SK-N-SH (cell line): ENCODE measurements at regions not wholly inside any gene's neighbourhood (a gene's known extent, or its start where the extent isn't known, plus 50 kb on each side); places are given as distances from the start of the nearest gene placed in this dataset.

Experiments
- CTCF ChIA-PET: fragments of 300-600, 350-600 bp; formaldehyde crosslinking; extraction: SDS; loops from one replicate; lab custom pipeline; 2021; lab: Yijun Ruan, JAX
- POLR2A ChIA-PET: fragments of 350-600 bp; sonication (Branson Sonifier 250); formaldehyde crosslinking; extraction: SDS; loops from one replicate; lab custom pipeline; 2020; ENCODE audit warnings: antibody characterized with exemption, inconsistent platforms; lab: Yijun Ruan, JAX
- DNase-seq: peaks from one replicate; pipeline ENCODE4 v3.0.0; 2012
- H2AFZ ChIP-seq: fragments of 200-600 bp; sonication (generic); 2 replicates; pipeline ENCODE4 v1.8.1; 2016; ENCODE audit warnings: antibody characterized with exemption, mild to moderate bottlenecking, low read depth
- H3F3A ChIP-seq: fragments of 200-600 bp; sonication (generic); replicated peaks from 2 replicates; pipeline ENCODE3; 2016; ENCODE audit warnings: antibody characterized with exemption, mild to moderate bottlenecking; ENCODE audit not compliant: insufficient read depth
- H3K27ac ChIP-seq, 2 experiments: fragments of 200-500 bp in 1 of 2; fragments of 200-600 bp in 1 of 2; sonication (Bioruptor generic) in 1 of 2; sonication (generic), shearing (Covaris generic) in 1 of 2; 2 replicates each; pipeline versions ENCODE4 v1.5.1 to v1.6.1; 2014 to 2016; ENCODE audit warnings: low read depth in 2 of 2, inconsistent platforms in 1 of 2, low read length in 1 of 2, mild to moderate bottlenecking in 1 of 2, mixed read lengths in 1 of 2
- H3K27me3 ChIP-seq: fragments of 200-600 bp; sonication (generic), shearing (Covaris generic); 2 replicates; pipeline ENCODE4 v1.6.1; 2016; ENCODE audit warnings: mixed run types; ENCODE audit not compliant: insufficient read depth
- H3K36me3 ChIP-seq, 2 experiments: fragments of 200-500 bp in 1 of 2; fragments of 200-600 bp in 1 of 2; sonication (Bioruptor generic) in 1 of 2; sonication (generic) in 1 of 2; replicated peaks in 1 of 2; 2 replicates each; pipeline versions ENCODE3 to v1.5.1; 2014 to 2016; ENCODE audit warnings: low read length in 1 of 2, mild to moderate bottlenecking in 1 of 2; ENCODE audit not compliant: insufficient read depth in 2 of 2, control insufficient read depth in 1 of 2
- H3K4me1 ChIP-seq, 2 experiments: fragments of 200-500 bp in 1 of 2; fragments of 200-600 bp in 1 of 2; sonication (Bioruptor generic) in 1 of 2; sonication (generic), shearing (Covaris generic) in 1 of 2; 2 replicates each; pipeline versions ENCODE4 v1.5.1 to v1.6.1; 2014 to 2016; ENCODE audit warnings: low read depth in 1 of 2, low read length in 1 of 2, mixed run types in 1 of 2; ENCODE audit not compliant: insufficient read depth in 2 of 2, control insufficient read depth in 1 of 2
- H3K4me2 ChIP-seq: fragments of 200-600 bp; sonication (generic), shearing (Covaris generic); 2 replicates; pipeline ENCODE4 v1.6.1; 2017; ENCODE audit warnings: mixed run types
- H3K4me3 ChIP-seq, 2 experiments: fragments of 200-500 bp in 1 of 2; fragments of 200-600 bp in 1 of 2; sonication (Bioruptor generic) in 1 of 2; sonication (generic), shearing (Covaris generic) in 1 of 2; 2 replicates each; pipeline versions ENCODE4 v1.5.1 to v1.8.1; 2014 to 2016; ENCODE audit warnings: low read depth in 2 of 2, inconsistent platforms in 1 of 2, low read length in 1 of 2, mild to moderate bottlenecking in 1 of 2, mixed read lengths in 1 of 2, moderate library complexity in 1 of 2
- H3K79me2 ChIP-seq: fragments of 200-600 bp; sonication (generic); 2 replicates; pipeline ENCODE4 v1.8.1; 2017; ENCODE audit warnings: mild to moderate bottlenecking; ENCODE audit not compliant: insufficient read depth
- H3K9ac ChIP-seq: fragments of 200-600 bp; sonication (generic); 2 replicates; pipeline ENCODE4 v1.6.1; 2017; ENCODE audit warnings: mixed run types
- H3K9me2 ChIP-seq: fragments of 200-600 bp; sonication (generic); 2 replicates; pipeline ENCODE4 v1.6.1; 2017; ENCODE audit warnings: mixed run types
- H3K9me3 ChIP-seq: fragments of 200-600 bp; sonication (generic); 2 replicates; pipeline ENCODE4 v1.6.1; 2017; ENCODE audit warnings: mixed run types, mild to moderate bottlenecking, moderate library complexity
- H4K20me1 ChIP-seq: fragments of 200-600 bp; sonication (generic); 2 replicates; pipeline ENCODE4 v1.6.1; 2017; ENCODE audit warnings: mild to moderate bottlenecking, mixed run types; ENCODE audit not compliant: insufficient read depth
- CHD2 ChIP-seq: fragments of 150-350 bp; IDR thresholded peaks from 2 replicates; pipeline ENCODE4 v1.6.1; 2018; ENCODE audit warnings: low read length; ENCODE audit not compliant: partially characterized antibody
- ELF1 ChIP-seq: IDR thresholded peaks from 2 replicates; pipeline ENCODE4 v1.4.0; 2012
- EP300 ChIP-seq, 2 experiments: IDR thresholded peaks; 2 replicates each; pipeline versions ENCODE4 v1.4.0 to v1.6.1; 2012; ENCODE audit warnings: borderline replicate concordance in 1 of 2, low read depth in 1 of 2, low read length in 1 of 2
- EZH2phosphoT487 ChIP-seq: fragments of 200-600 bp; sonication (generic); IDR thresholded peaks from 2 replicates; pipeline ENCODE4 v1.6.1; 2017; ENCODE audit warnings: low read depth, mixed run types, mild to moderate bottlenecking, antibody characterized with exemption, moderate library complexity, borderline replicate concordance
- FOSL2 ChIP-seq: IDR thresholded peaks from 2 replicates; pipeline ENCODE4 v1.4.0; 2012; ENCODE audit warnings: low read depth, mild to moderate bottlenecking, moderate library complexity, borderline replicate concordance
- FOXJ3 ChIP-seq: sonication (generic); formaldehyde crosslinking; IDR thresholded peaks from 2 replicates; pipeline ENCODE4 v1.5.1; 2020; ENCODE audit warnings: mild to moderate bottlenecking, missing genetic modification reagents
- FOXM1 ChIP-seq: IDR thresholded peaks from 2 replicates; pipeline ENCODE4 v1.4.0; 2012; ENCODE audit warnings: low read depth, mild to moderate bottlenecking
- GATA2 ChIP-seq: sonication (generic); formaldehyde crosslinking; IDR thresholded peaks from 2 replicates; pipeline ENCODE4 v1.5.0; 2020; ENCODE audit warnings: mild to moderate bottlenecking, missing genetic modification reagents
- IRF3 ChIP-seq: fragments of 150-350 bp; IDR thresholded peaks from 2 replicates; pipeline ENCODE4 v1.6.1; 2016; ENCODE audit warnings: mild to moderate bottlenecking, low read depth, low read length
- MXI1 ChIP-seq: IDR thresholded peaks from 2 replicates; pipeline ENCODE4 v1.6.1; 2012; ENCODE audit warnings: mild to moderate bottlenecking, low read depth, low read length, improper control_type of control experiment
- NRF1 ChIP-seq: IDR thresholded peaks from 2 replicates; pipeline ENCODE4 v1.6.1; 2012; ENCODE audit warnings: low read depth, mild to moderate bottlenecking, low read length
- PBX3 ChIP-seq: IDR thresholded peaks from 2 replicates; pipeline ENCODE4; 2012
- POLR2AphosphoS5 ChIP-seq: IDR thresholded peaks from 2 replicates; pipeline ENCODE4 v1.6.1; 2012; ENCODE audit warnings: low read depth, low read length
- RAD21 ChIP-seq: IDR thresholded peaks from 2 replicates; pipeline ENCODE4 v1.6.1; 2012; ENCODE audit warnings: mild to moderate bottlenecking, low read length
- RCOR1 ChIP-seq: fragments of 150-350 bp; IDR thresholded peaks from 2 replicates; pipeline ENCODE4 v1.6.1; 2017; ENCODE audit warnings: antibody characterized with exemption, low read length
- RFX5 ChIP-seq: IDR thresholded peaks from 2 replicates; pipeline ENCODE4 v1.6.1; 2012; ENCODE audit warnings: mild to moderate bottlenecking, improper control_type of control experiment, low read length
- RXRA ChIP-seq: IDR thresholded peaks from 2 replicates; pipeline ENCODE4 v1.4.0; 2012; ENCODE audit warnings: low read depth, mild to moderate bottlenecking, borderline replicate concordance
- TAF1 ChIP-seq: IDR thresholded peaks from 2 replicates; pipeline ENCODE4 v1.6.1; 2012; ENCODE audit warnings: low read depth, mild to moderate bottlenecking, low read length, moderate library complexity, borderline replicate concordance
- TEAD4 ChIP-seq: IDR thresholded peaks from 2 replicates; pipeline ENCODE4 v1.4.0; 2012; ENCODE audit warnings: mild to moderate bottlenecking, borderline replicate concordance; ENCODE audit not compliant: insufficient read depth
- USF2 ChIP-seq: fragments of 150-350 bp; IDR thresholded peaks from 2 replicates; pipeline ENCODE4 v1.6.1; 2017; ENCODE audit warnings: antibody characterized with exemption, low read length, low read depth, borderline replicate concordance
- YY1 ChIP-seq: IDR thresholded peaks from 2 replicates; pipeline ENCODE4 v1.4.0; 2012; ENCODE audit warnings: low read depth, mild to moderate bottlenecking
- ZBTB33 ChIP-seq: IDR thresholded peaks from 2 replicates; pipeline ENCODE4 v1.4.0; 2012; ENCODE audit warnings: low read depth, borderline replicate concordance
- WGBS: methylation state at CpG from one replicate; pipeline ENCODE4 v1.1.6; 2017; ENCODE audit warnings: low lambda C conversion rate; 5-methylcytosine and 5-hydroxymethylcytosine counted together
- TF ChIP-seq, protein P1 (sequence below): fragments of 200-600 bp; sonication (generic); IDR thresholded peaks from 2 replicates; pipeline ENCODE4 v1.6.1; 2017; ENCODE audit warnings: antibody characterized with exemption, mild to moderate bottlenecking, moderate library complexity
- TF ChIP-seq, protein P2 (sequence below): IDR thresholded peaks from 2 replicates; pipeline ENCODE4 v1.4.0; 2012; ENCODE audit warnings: low read depth, borderline replicate concordance
- TF ChIP-seq, protein P3 (sequence below): IDR thresholded peaks from 2 replicates; pipeline ENCODE4 v1.4.0; 2012; ENCODE audit warnings: low read depth

- POLR2A ChIA-PET: interaction anchor here (0.7 to 4.1 kb wide), 33 partner anchors 8 to 802 kb away, joined by 3 to 27 read pairs (median 6); partner anchors contain the start of genes CEP44, FBXO8, HAND2 and HMGB2
- H3F3A ChIP-seq: no peaks in the 10 kb centered on the region
- peak overlapping the region; percentile 56 to 100; a peak in 3 of 4 replicates for H3K27ac ChIP-seq
- peak overlapping the region; percentile 71 for H3K4me2 ChIP-seq
- no peaks in the 10 kb centered on the region for H4K20me1 ChIP-seq
- peak overlapping the region; percentile 42 to 55 for H3K4me3 ChIP-seq
- DNase-seq: peak; percentile 57
- peak overlapping the region; percentile 94 for H2AFZ ChIP-seq
- no peaks in the 10 kb centered on the region for H3K9me3 ChIP-seq
- no peaks in the 10 kb centered on the region for H3K36me3 ChIP-seq
- H3K27me3 ChIP-seq: no peaks in the 10 kb centered on the region
- H3K9me2 ChIP-seq: no peaks in the 10 kb centered on the region
- WGBS: 6% methylated on average over 11 of the region's 12 CpGs
- no peaks in the 10 kb centered on the region for H3K79me2 ChIP-seq
- H3K9ac ChIP-seq: peak overlapping the region; percentile 17; the same call in 1 of the 2 replicates
- CTCF ChIA-PET: interaction anchor here (0.6 to 3.1 kb wide), 17 partner anchors 9 to 183 kb away, joined by 3 to 22 read pairs (median 4); no protein-coding TSS in a partner anchor
- H3K4me1 ChIP-seq: peaks cover 10 to 38% of the 10 kb centered on the region in 2 experiments; a peak in 3 of 4 replicates
- TF ChIP-seq TEAD4 (peak; percentile 68; the same call in 1 of the 2 replicates), RXRA (no peak), RCOR1 (peak; percentile 53; the same call in 1 of the 2 replicates), GATA2 (CRISPR knock-in tag) (peak; percentile 89), USF2 (no peak), EZH2phosphoT487 (no peak), NRF1 (no peak), RFX5 (no peak; the same call in 1 of the 2 replicates), RAD21 (0 out of 2 replicates have a peak, but pooled peaks have one; percentile 6), IRF3 (no peak), FOSL2 (no peak), ELF1 (no peak), MXI1 (peak; percentile 42; the same call in 1 of the 2 replicates), POLR2AphosphoS5 (peak; percentile 71; the same call in 1 of the 2 replicates), FOXM1 (0 out of 2 replicates have a peak, but pooled peaks have one; percentile 55), FOXJ3 (CRISPR knock-in tag) (peak; percentile 85), ZBTB33 (no peak), EP300 (IDR thresholded peaks at IDR 0.05; ENCODE audit: borderline replicate concordance in 1 of 2, low read depth in 1 of 2, low read length in 1 of 2) (peak in 1 of 2 experiments; percentile 92; a peak in 2 of 4 replicates), TAF1 (peak; percentile 57; the same call in 1 of the 2 replicates), YY1 (no peak), PBX3 (peak; percentile 93; the same call in 1 of the 2 replicates), CHD2 (peak; percentile 73)
- TF ChIP-seq, protein P1, sequence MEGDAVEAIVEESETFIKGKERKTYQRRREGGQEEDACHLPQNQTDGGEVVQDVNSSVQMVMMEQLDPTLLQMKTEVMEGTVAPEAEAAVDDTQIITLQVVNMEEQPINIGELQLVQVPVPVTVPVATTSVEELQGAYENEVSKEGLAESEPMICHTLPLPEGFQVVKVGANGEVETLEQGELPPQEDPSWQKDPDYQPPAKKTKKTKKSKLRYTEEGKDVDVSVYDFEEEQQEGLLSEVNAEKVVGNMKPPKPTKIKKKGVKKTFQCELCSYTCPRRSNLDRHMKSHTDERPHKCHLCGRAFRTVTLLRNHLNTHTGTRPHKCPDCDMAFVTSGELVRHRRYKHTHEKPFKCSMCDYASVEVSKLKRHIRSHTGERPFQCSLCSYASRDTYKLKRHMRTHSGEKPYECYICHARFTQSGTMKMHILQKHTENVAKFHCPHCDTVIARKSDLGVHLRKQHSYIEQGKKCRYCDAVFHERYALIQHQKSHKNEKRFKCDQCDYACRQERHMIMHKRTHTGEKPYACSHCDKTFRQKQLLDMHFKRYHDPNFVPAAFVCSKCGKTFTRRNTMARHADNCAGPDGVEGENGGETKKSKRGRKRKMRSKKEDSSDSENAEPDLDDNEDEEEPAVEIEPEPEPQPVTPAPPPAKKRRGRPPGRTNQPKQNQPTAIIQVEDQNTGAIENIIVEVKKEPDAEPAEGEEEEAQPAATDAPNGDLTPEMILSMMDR: no peak
- TF ChIP-seq, protein P2, sequence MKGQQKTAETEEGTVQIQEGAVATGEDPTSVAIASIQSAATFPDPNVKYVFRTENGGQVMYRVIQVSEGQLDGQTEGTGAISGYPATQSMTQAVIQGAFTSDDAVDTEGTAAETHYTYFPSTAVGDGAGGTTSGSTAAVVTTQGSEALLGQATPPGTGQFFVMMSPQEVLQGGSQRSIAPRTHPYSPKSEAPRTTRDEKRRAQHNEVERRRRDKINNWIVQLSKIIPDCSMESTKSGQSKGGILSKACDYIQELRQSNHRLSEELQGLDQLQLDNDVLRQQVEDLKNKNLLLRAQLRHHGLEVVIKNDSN: no peak
- TF ChIP-seq, protein P3, sequence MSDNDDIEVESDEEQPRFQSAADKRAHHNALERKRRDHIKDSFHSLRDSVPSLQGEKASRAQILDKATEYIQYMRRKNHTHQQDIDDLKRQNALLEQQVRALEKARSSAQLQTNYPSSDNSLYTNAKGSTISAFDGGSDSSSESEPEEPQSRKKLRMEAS: peak; percentile 41; the same call in 1 of the 2 replicates
Measured at GRCh38 chr4:174135936-174136406, 147.5 kb downstream of the FBXO8 start.
